ENCODE measurements at regions not wholly inside any gene's neighbourhood (a gene's known extent, or its start where the extent isn't known, plus 50 kb on each side); places are given as distances from the start of the nearest gene placed in this dataset.

DNA sequence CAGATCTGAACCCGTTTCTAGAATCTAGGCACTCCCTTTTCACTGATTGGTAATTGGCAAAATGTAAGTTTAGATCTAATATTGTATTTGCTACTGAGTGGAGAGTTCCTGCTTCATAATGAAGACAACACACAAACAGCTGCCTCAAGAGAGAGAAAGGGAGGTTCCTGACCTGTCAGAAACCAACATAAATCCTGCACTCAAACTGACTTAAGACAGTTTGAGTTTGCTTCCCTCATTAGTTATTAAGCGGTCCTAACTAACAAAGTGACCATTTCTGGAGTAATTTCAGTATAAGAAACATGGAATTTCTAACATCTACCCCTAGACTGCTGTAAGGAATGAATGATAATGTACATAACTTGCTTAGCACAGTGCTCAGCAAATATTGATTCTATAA lies 191.2 kb downstream of the METTL4 start:
- Mint-ChIP-seq H3K9me3 (no peaks in the 10 kb centered on the region), H3K4me3 (no peak overlapping the region), H3K27me3 (peaks cover 40 to 43% of the 10 kb centered on the region in 2 donors), H3K36me3 (ENCODE audit: insufficient read depth) (no peaks in the 10 kb centered on the region), H3K27ac (no peak overlapping the region), H3K4me1 (ENCODE audit: low read depth in 2 of 2) (no peaks in the 10 kb centered on the region)
- DNase-seq (no peak), ATAC-seq (replicated peaks) (no peak)

DNA sequence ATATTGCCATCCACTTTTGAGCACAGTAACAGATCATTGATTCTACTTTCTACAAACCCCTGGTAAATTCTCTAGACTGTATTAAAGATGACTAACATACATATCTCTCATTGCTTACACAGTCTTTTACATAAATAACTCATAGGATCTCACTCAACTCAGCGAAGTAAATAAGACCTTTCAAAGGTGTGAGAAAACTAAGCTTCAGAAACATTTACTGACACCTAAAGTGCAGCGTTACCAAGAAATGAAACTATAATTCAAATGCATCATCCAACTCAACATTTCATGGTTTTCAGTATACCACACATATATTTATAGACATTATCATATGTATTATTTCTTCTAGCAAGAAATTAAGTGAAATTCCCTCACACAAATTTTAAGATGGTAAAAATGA lies 189.8 kb downstream of the METTL4 start:
- no peak overlapping the region for H3K27ac Mint-ChIP-seq
- no peaks in the 10 kb centered on the region for H3K36me3 Mint-ChIP-seq (ENCODE audit: insufficient read depth)
- DNase-seq = no peak
- no peak overlapping the region for H3K4me3 Mint-ChIP-seq
- H3K27me3 Mint-ChIP-seq = peaks cover 30 to 34% of the 10 kb centered on the region in 2 donors
- H3K9me3 Mint-ChIP-seq = no peaks in the 10 kb centered on the region
- ATAC-seq (replicated peaks) = no peak
- H3K4me1 Mint-ChIP-seq (ENCODE audit: low read depth in 2 of 2) = no peaks in the 10 kb centered on the region

DNA sequence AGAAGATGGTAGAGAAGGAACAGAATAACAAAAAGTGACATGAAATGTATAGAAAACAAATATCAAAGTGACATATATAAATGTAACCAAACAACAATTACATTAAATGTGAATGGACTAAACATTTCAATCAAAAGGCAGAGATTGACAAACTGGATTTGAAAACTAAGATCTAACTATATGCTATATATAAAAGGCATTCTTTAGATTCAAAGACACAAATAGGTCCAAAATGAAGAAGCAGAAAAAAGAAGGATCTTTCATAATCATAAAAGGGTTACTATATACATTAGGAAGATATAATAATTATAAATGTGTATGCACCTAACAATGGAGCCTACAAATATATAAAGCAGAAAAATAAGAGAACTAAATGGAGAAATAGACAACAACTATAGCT lies 183.7 kb downstream of the METTL4 start:
- Mint-ChIP-seq H3K4me1 (ENCODE audit: low read depth in 2 of 2) (no peaks in the 10 kb centered on the region), H3K9me3 (no peaks in the 10 kb centered on the region), H3K4me3 (no peak overlapping the region), H3K27ac (no peak overlapping the region), H3K27me3 (peaks cover 4 to 13% of the 10 kb centered on the region in 2 donors), H3K36me3 (ENCODE audit: insufficient read depth) (no peaks in the 10 kb centered on the region)
- ATAC-seq (replicated peaks) (no peak), DNase-seq (no peak)

DNA sequence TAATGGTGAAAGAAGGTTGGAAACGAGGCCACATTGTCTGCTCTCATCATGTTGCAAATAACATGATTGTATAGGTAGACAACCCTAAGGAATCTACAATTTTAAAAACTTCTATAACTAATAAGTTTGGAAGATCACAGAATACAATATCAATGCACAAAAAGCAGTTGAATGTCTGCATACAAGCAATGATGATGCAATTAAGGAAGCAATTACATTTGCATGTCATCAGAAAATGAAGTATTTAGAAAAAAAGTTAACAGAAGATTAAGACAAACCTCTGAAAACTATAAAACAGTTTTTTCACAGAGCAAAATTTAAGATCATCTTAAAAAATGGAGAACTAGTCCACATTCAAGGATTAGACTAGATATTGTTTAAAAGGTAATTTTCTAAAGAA lies 181.1 kb downstream of the METTL4 start:
- Mint-ChIP-seq H3K27me3 (peaks cover 13 to 20% of the 10 kb centered on the region in 2 donors), H3K36me3 (ENCODE audit: insufficient read depth) (no peaks in the 10 kb centered on the region)
- no peak for ATAC-seq (replicated peaks)

DNA sequence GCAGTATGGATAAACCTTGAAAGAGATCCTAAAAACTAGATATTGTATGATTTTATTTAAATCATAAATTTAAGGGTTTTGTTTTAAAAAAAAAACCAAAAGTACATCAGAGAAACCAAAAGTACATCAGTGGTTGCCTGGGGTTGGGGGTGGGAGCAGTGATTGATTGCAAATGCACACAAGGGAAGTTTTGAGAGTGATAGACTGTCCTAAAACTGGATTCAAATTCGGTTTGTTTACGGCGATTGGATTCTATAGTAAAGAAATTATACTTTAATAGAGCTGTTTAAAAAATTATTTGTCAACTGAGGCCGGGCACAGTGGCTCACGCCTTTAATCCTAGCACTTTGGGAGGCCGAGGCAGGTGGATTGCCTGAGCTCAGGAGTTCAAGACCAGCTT lies 179.8 kb downstream of the METTL4 start:
- ATAC-seq (replicated peaks) (no peak), DNase-seq (no peak)
- no peak overlapping the region for H3K4me3 Mint-ChIP-seq
- no peaks in the 10 kb centered on the region for H3K4me1 Mint-ChIP-seq (ENCODE audit: low read depth in 2 of 2)
- peaks cover 21% of the 10 kb centered on the region in 2 donors for H3K27me3 Mint-ChIP-seq
- H3K36me3 Mint-ChIP-seq (ENCODE audit: insufficient read depth) = no peaks in the 10 kb centered on the region
- no peaks in the 10 kb centered on the region for H3K9me3 Mint-ChIP-seq
- H3K27ac Mint-ChIP-seq = no peak overlapping the region

More for the DNA sequence above, 181.1 kb downstream of the METTL4 start:
- DNase-seq = no peak
- no peaks in the 10 kb centered on the region for H3K9me3 Mint-ChIP-seq
- no peaks in the 10 kb centered on the region for H3K4me1 Mint-ChIP-seq (ENCODE audit: low read depth in 2 of 2)
- no peak overlapping the region for H3K27ac Mint-ChIP-seq
- no peak overlapping the region for H3K4me3 Mint-ChIP-seq

DNA sequence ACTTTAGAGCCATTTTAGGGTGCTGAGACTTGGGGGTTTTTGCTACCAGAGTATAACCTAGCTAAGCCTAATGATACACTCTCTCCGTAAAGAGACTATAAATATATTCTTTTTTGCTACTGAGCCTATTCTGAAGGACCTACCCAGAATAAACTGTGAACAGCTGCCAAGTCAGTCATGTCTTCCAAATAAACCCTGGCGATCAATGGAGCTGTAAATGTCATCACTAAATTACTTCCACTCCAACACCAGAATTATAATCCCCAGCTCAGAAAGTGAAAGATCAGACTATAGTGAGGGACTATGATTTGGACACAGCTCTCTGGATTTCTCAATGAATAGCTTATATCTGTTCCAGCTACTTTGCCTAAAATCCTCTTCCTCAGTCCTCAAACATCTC lies 178.9 kb downstream of the METTL4 start:
- no peaks in the 10 kb centered on the region for H3K9me3 Mint-ChIP-seq
- DNase-seq (no peak), ATAC-seq (replicated peaks) (no peak)
- no peaks in the 10 kb centered on the region for H3K36me3 Mint-ChIP-seq (ENCODE audit: insufficient read depth)
- H3K4me3 Mint-ChIP-seq = no peak overlapping the region
- H3K27me3 Mint-ChIP-seq = peaks cover 21 to 25% of the 10 kb centered on the region in 2 donors
- H3K27ac Mint-ChIP-seq = no peak overlapping the region
- no peaks in the 10 kb centered on the region for H3K4me1 Mint-ChIP-seq (ENCODE audit: low read depth in 2 of 2)

DNA sequence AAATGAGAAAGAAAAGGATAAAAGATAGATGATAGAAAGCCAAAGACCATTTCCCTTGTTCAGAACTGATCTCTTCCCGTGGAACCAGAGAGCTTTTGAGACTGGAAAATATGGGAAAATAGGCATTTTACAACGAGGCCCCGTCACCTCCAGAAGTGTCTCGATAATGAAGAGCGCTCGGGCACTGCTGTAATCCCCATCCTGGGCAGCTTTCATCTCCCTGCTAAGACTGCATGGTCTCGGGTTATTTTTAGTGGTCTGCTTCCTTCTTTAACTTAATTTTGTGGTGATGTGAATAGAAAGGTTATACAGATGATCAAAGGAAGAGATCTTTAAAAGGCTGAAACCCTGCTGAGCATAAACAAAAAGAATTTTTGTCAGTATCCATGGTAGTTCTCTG lies 176.6 kb downstream of the METTL4 start:
- no peak for DNase-seq
- Mint-ChIP-seq H3K9me3 (no peaks in the 10 kb centered on the region), H3K27ac (no peak overlapping the region), H3K4me3 (no peak overlapping the region), H3K4me1 (ENCODE audit: low read depth in 2 of 2) (no peaks in the 10 kb centered on the region), H3K36me3 (ENCODE audit: insufficient read depth) (no peaks in the 10 kb centered on the region), H3K27me3 (peaks cover 25 to 34% of the 10 kb centered on the region in 2 donors)
- ATAC-seq (replicated peaks) = no peak

DNA sequence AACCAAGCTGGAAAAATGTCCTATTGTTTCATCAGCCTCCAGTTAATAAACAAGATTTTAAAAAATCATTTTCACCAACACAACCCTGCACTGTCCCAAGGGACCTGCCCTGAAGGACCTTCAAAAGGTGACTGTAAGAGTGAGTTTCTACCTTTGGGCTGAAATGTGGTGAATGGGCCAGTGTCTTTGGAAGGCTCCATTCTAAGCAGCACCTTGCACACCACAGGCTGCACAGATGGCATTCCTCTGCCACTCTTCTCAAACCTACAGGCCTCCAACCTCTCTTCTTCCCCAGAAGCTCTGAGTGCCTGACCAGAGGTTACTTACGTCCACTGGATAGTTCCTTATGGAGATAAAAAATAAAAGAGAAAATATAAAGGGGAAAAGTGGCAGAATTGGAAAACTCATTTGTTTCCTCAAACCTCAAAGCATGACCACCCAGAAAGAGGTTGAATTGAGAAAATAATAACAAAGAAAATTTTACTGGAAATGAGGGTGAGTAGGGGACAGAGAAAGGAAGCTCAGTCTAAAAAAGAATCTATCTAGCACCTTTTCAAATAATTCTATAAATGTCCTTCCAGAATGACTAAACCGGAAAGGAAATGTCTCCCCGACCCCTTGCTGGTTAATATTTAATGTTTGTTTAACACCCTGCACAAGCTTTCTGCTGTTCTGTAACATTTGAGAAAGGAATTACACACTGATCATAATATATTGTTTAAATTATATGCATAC lies 175.7 kb downstream of the METTL4 start:
- no peak overlapping the region for H3K4me3 Mint-ChIP-seq

DNA sequence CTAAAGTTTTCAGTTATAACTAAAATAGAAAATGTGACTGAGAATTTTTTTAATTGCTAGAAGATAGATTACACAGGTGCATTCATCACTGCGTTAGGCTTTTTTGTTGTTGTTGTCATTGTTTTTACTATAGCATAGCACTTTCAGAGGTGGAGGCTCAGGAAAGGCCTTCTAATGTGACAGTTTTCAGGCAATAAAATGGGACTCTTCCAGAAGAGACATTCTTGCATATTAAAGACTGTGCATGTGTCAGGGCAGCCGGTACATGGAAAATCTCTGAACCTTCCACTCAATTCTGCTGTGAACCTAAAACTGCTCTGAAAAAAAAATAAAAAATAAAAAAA lies 175.2 kb downstream of the METTL4 start:
- Mint-ChIP-seq H3K27ac (no peak overlapping the region), H3K4me3 (no peak overlapping the region), H3K4me1 (ENCODE audit: low read depth in 2 of 2) (no peaks in the 10 kb centered on the region), H3K27me3 (peaks cover 25 to 32% of the 10 kb centered on the region in 2 donors), H3K9me3 (no peaks in the 10 kb centered on the region), H3K36me3 (ENCODE audit: insufficient read depth) (no peaks in the 10 kb centered on the region)
- DNase-seq (no peak), ATAC-seq (replicated peaks) (no peak)

More for the DNA sequence above, 175.7 kb downstream of the METTL4 start:
- H3K36me3 Mint-ChIP-seq (ENCODE audit: insufficient read depth) = no peaks in the 10 kb centered on the region
- ATAC-seq (replicated peaks) = no peak
- DNase-seq = no peak
- H3K27me3 Mint-ChIP-seq = peaks cover 25 to 35% of the 10 kb centered on the region in 2 donors
- H3K27ac Mint-ChIP-seq = no peak overlapping the region
- H3K9me3 Mint-ChIP-seq = no peaks in the 10 kb centered on the region
- no peaks in the 10 kb centered on the region for H3K4me1 Mint-ChIP-seq (ENCODE audit: low read depth in 2 of 2)

DNA sequence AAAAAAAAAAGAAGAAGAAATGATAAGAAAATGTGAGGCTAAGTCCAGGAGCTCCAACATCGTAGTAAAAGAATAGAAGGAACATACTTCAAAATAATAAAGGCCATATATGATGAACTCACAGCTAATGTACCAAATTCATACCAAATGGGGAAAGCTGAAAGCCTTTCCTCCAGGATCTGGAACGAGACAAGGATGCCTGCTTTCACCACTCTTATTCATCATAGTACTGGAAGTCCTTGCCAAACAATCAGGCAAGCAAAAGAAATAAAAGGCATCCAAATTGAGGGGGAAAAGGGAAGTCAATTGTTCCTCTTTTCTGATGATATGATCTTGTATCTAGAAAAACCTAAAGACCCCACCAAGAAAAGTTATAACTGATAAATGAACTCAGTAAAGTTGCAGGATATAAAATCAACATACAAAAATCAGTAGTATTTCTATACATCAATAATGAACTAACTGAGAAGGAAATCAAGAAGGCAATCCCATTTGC lies 170.6 kb downstream of the METTL4 start:
- Mint-ChIP-seq H3K4me3 (no peak overlapping the region), H3K4me1 (ENCODE audit: low read depth in 2 of 2) (no peaks in the 10 kb centered on the region), H3K27ac (no peak overlapping the region), H3K9me3 (no peaks in the 10 kb centered on the region), H3K27me3 (peaks cover 14 to 25% of the 10 kb centered on the region in 2 donors), H3K36me3 (ENCODE audit: insufficient read depth) (no peaks in the 10 kb centered on the region)
- DNase-seq = no peak
- ATAC-seq (replicated peaks) = no peak

DNA sequence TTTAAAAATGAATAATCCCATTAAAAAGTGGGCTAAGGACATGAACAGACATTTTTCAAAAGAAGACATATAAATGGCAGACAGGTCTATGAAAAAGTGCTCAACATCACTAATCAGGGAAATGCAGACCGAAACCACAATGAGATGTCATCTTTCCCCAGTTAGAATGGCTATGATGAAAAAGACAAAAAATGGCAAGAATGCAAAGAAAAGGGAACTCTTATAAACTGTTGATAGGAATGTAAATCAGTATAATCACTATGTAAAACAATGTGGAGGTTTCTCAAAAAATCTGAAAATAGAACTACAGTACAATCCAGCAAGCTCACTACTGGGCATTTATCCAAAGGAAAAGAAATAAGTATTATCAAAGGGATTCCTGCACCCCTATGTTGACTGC lies 169.2 kb downstream of the METTL4 start:
- no peak overlapping the region for H3K27ac Mint-ChIP-seq

DNA sequence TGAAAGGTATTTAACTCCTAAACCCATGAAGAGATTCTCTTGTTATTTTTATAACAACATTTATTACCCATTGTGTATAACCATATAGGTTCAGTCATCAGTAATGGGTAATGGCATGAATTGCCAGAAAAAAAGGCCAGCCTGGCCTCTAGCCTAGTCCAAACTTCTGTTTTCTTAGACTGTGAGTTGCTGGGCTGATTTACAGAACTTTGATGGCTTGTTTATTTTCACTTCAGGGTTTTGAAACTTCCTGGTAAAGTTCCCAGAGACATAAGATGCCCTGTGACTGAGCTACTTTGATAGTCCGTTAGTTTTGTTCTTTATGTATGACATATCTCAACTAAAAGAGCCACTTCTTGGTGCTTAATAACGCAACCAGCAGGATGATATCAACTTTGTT lies 164.8 kb downstream of the METTL4 start:
- Mint-ChIP-seq H3K4me1 (ENCODE audit: low read depth in 2 of 2) (no peaks in the 10 kb centered on the region), H3K27me3 (peaks cover 27 to 30% of the 10 kb centered on the region in 2 donors), H3K27ac (no peak overlapping the region), H3K4me3 (no peak overlapping the region), H3K9me3 (no peaks in the 10 kb centered on the region), H3K36me3 (ENCODE audit: insufficient read depth) (no peaks in the 10 kb centered on the region)
- DNase-seq (no peak), ATAC-seq (replicated peaks) (no peak)

More for the DNA sequence above, 169.2 kb downstream of the METTL4 start:
- H3K9me3 Mint-ChIP-seq = no peaks in the 10 kb centered on the region
- H3K36me3 Mint-ChIP-seq (ENCODE audit: insufficient read depth) = no peaks in the 10 kb centered on the region
- H3K4me1 Mint-ChIP-seq (ENCODE audit: low read depth in 2 of 2) = no peaks in the 10 kb centered on the region
- peaks cover 15 to 29% of the 10 kb centered on the region in 2 donors for H3K27me3 Mint-ChIP-seq
- DNase-seq = no peak
- ATAC-seq (replicated peaks) = no peak
- no peak overlapping the region for H3K4me3 Mint-ChIP-seq

DNA sequence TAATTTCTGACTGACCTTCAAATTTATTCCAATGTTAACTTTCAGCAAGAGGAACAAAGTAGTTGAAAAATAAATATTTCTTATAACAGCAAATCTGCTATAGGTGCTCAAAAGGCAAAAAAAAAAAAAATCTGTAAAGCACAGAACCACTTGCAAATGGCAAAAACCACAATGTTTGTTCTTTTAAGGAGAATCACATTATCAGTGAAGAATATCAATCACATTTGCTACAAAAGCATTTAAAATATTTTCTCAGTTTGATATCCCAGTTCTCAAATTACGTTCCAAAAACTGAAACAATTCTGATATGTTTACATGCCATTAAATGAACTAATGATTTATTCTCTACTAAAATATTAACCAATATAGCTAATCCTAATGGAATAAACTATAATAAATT lies 163.3 kb downstream of the METTL4 start:
- Mint-ChIP-seq H3K36me3 (ENCODE audit: insufficient read depth) (no peaks in the 10 kb centered on the region), H3K27ac (no peak overlapping the region), H3K27me3 (peaks cover 30% of the 10 kb centered on the region in 2 donors), H3K9me3 (no peaks in the 10 kb centered on the region), H3K4me1 (ENCODE audit: low read depth in 2 of 2) (no peaks in the 10 kb centered on the region), H3K4me3 (no peak overlapping the region)
- no peak for ATAC-seq (replicated peaks)
- no peak for DNase-seq

DNA sequence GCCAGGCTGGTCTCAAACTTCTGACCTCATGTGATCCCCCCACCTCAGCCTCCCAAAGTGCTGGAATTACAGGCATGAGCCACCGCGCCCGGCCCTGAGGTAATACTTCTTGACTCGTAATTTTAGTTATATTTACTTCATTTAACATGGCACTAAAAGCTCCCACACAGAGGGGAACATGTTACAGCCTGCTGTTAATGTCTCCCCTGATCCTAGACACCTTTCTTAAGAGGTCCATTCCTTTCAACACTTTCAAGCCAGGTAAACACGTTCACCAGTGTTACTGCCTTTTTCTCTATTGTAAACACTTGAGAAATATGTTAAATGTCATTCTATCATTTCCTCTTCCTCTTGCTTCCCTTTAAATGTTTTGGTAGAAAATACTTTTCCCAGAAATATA lies 161.4 kb downstream of the METTL4 start:
- H3K4me3 Mint-ChIP-seq = no peak overlapping the region
- no peak overlapping the region for H3K27ac Mint-ChIP-seq
- H3K4me1 Mint-ChIP-seq (ENCODE audit: low read depth in 2 of 2) = no peaks in the 10 kb centered on the region
- no peaks in the 10 kb centered on the region for H3K9me3 Mint-ChIP-seq
- DNase-seq (no peak), ATAC-seq (replicated peaks) (no peak)
- H3K36me3 Mint-ChIP-seq (ENCODE audit: insufficient read depth) = no peaks in the 10 kb centered on the region
- H3K27me3 Mint-ChIP-seq = peaks cover 30 to 39% of the 10 kb centered on the region in 2 donors

Measured in effector memory CD8-positive, alpha-beta T cell (primary cell).